Esophagus (tissue), 2 donors: ENCODE measurements at regions not wholly inside any gene's neighbourhood (a gene's known extent, or its start where the extent isn't known, plus 50 kb on each side); places are given as distances from the start of the nearest gene placed in this dataset.

Experiments
- H3K27ac ChIP-seq, 2 donors: one replicate each; pipeline ENCODE4 v1.5.1; 2013; ENCODE audit warnings: low read depth in 2 of 2, mild to moderate bottlenecking in 2 of 2, inconsistent platforms in 1 of 2, low read length in 1 of 2, moderate library complexity in 1 of 2
- H3K27me3 ChIP-seq, 2 donors: one replicate each; pipeline ENCODE4 v1.6.1; 2013; ENCODE audit warnings: low read length in 2 of 2, control low read depth in 1 of 2, mild to moderate bottlenecking in 1 of 2; ENCODE audit not compliant: insufficient read depth in 2 of 2, control insufficient read depth in 1 of 2
- H3K36me3 ChIP-seq, 2 donors: one replicate each; pipeline ENCODE4 v1.6.1; 2013; ENCODE audit warnings: low read length in 1 of 2; ENCODE audit not compliant: control insufficient read depth in 2 of 2, insufficient read depth in 2 of 2
- H3K4me1 ChIP-seq, 2 donors: one replicate each; pipeline ENCODE4 v1.6.1; 2013; ENCODE audit warnings: low read length in 1 of 2; ENCODE audit not compliant: control insufficient read depth in 2 of 2, insufficient read depth in 2 of 2
- H3K4me3 ChIP-seq, 2 donors: one replicate each; pipeline ENCODE4 v1.5.1; 2013; ENCODE audit warnings: low read length in 2 of 2, mild to moderate bottlenecking in 2 of 2, low read depth in 1 of 2, moderate library complexity in 1 of 2
- H3K9me3 ChIP-seq, 2 donors: one replicate each; pipeline ENCODE4 v1.6.1; 2013; ENCODE audit warnings: mild to moderate bottlenecking in 2 of 2, low read depth in 1 of 2, low read length in 1 of 2, moderate library complexity in 1 of 2; ENCODE audit not compliant: control insufficient read depth in 2 of 2, insufficient read depth in 1 of 2
- WGBS, 2 donors: extraction: QIAGEN DNeasy Blood & Tissue Kit; methylation state at CpG; one replicate each; pipeline ENCODE4 v1.1.7; 2013; 5-methylcytosine and 5-hydroxymethylcytosine counted together
- donor health status: healthy with polysubstance abuse.
- donor health status: Bipolar disorder and iron deficiency.

DNA sequence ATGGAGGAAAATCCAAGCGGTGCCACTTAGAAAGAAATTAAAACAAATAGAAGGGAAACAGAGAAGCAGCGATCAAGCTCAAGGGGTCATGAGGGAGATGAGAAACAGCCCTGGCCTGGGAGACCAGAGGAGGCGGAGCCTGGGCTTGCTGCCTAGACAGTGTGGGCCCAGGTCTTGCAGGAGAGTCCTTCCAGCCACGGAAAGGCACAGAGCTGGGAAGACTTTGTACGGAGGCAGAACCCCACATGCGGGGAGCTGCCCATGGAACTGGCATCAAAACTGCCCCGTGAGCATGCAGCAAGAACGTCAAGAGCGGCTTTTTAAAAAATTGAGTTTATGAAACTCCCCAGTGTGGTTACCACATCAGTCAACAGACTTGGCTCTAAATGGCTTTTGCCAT lies 119.4 kb downstream of the IRX1 start:
- no peaks in the 10 kb centered on the region for H3K36me3 ChIP-seq
- H3K4me1 ChIP-seq, result no peaks in the 10 kb centered on the region
- no peaks in the 10 kb centered on the region for H3K9me3 ChIP-seq
- no peak overlapping the region for H3K4me3 ChIP-seq
- H3K27me3 ChIP-seq, result no peaks in the 10 kb centered on the region
- no peak overlapping the region for H3K27ac ChIP-seq
- 65 to 67% methylated on average over 9 of the region's 9 CpGs for WGBS, 2 donors

DNA sequence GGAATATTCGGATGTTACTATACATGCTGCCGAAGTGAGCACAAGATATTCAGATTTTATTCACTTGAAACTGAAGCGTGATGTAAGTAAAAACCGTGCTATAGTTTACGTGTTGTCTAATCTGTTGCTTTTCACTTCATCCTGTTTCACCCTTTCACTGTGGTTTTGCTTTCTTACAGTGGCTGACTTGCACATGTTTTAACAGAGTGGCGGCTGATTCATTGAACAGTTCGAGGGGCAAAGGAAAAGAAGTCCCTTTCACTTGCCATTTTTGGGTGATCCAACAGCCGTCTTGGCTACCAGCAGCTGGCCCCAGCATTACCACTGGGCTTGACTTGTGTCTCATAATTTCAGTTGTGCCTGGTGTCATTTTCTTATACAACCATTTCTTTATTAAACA lies 134.0 kb downstream of the IRX1 start:
- no peak overlapping the region for H3K4me3 ChIP-seq
- H3K9me3 ChIP-seq, result peaks cover 2 to 3% of the 10 kb centered on the region in 2 donors
- WGBS, 2 donors, result 75 to 78% methylated on average over 8 of the region's 8 CpGs
- H3K27me3 ChIP-seq, result peaks cover 0 to 2% of the 10 kb centered on the region in 2 donors
- H3K4me1 ChIP-seq, result no peaks in the 10 kb centered on the region
- H3K36me3 ChIP-seq, result no peaks in the 10 kb centered on the region
- H3K27ac ChIP-seq, result no peak overlapping the region

DNA sequence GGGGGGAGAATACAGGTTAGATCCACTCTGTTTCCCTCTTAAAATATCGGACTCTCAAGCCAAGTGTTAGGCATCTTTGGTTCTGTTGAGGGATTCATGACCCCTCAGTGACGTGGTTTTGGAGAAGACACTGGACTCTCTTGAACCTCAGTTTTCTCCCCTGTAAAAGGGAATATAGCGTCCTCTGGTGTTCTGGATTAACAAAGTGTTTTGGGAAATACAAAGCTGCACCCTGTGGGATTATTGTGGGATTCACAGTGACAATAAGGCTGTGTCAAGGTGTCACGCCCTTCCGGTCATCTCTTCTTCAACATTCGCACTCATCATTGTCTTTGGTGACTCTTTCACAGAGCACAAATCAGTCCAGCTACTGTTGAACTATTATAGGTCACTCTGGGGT lies 139.0 kb downstream of the IRX1 start:
- Histone ChIP-seq H3K9me3 (peaks cover 1 to 3% of the 10 kb centered on the region in 2 donors), H3K27me3 (peaks cover 0 to 2% of the 10 kb centered on the region in 2 donors), H3K4me1 (no peaks in the 10 kb centered on the region), H3K27ac (no peak overlapping the region), H3K4me3 (no peak overlapping the region), H3K36me3 (no peaks in the 10 kb centered on the region)
- 86 to 89% methylated on average over 6 of the region's 6 CpGs for WGBS, 2 donors

DNA sequence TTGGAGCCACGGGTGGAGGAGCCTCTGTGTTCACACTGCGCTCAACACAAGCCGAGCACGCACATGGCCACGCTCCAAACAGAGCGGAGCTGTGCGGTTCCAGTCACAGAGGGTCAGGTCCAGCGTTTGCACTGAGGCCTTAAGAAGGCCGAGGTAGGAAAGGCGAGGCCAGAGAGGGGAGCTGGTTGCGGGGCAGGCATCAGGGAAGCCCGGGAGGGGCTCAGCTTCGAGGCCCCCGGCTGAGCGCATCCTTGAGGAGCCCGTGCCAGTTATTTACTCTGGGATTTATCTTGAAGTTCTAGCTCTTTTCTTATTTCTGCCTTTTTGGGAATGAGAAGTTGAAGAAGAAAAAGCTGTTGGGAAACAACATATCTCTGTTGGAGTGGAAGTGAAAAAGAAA lies 140.8 kb downstream of the IRX1 start:
- no peak overlapping the region for H3K4me3 ChIP-seq
- H3K36me3 ChIP-seq, result no peaks in the 10 kb centered on the region
- peaks cover 0 to 2% of the 10 kb centered on the region in 2 donors for H3K27me3 ChIP-seq
- H3K9me3 ChIP-seq, result peaks cover 0 to 3% of the 10 kb centered on the region in 2 donors
- no peak overlapping the region for H3K27ac ChIP-seq
- peaks cover 0 to 3% of the 10 kb centered on the region in 2 donors for H3K4me1 ChIP-seq
- 65 to 70% methylated on average over 16 of the region's 16 CpGs for WGBS, 2 donors

DNA sequence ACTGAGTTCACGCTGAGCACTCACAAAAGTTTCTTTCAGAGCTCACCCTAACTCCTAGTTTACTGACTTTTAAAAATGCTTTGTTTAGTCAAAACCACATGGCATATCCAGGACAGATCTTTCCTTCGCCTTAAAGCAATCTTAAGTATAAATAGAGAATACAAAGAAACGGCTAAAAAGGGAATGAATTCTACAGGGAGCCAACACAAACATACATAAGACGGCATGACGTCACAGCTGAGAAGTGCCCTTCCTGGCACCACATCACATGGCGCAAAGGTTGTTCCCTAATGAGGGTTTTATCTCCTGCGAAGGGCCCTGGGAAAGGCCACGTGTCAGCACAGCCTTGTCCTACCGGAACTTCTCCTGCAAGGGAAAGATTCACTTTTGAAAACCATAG lies 141.3 kb downstream of the IRX1 start:
- Histone ChIP-seq H3K36me3 (no peaks in the 10 kb centered on the region), H3K4me3 (no peak overlapping the region), H3K27me3 (peaks cover 0 to 2% of the 10 kb centered on the region in 2 donors), H3K4me1 (peaks cover 0 to 3% of the 10 kb centered on the region in 2 donors), H3K27ac (no peak overlapping the region), H3K9me3 (no peaks in the 10 kb centered on the region)
- 55 to 59% methylated on average over 9 of the region's 9 CpGs for WGBS, 2 donors

DNA sequence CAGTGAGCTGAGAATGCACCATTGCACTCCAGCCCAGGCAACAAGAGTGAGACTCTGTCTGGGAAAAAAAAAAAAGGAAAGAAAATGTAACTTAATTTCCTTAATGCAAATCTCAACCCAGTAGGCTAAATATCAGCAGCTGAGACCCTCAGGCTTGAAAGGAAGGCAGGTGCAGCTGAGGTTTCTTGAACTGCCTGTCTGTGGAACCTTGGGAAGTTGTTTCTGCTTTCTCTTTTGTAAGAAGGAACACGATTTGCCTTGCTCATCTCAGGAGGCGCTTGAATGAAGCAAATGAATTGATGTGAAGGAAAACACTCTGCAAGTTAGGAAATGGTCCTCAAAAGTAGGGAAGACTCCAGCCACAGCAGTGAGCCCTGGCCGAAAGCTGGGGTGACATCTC lies 143.3 kb downstream of the IRX1 start:
- Histone ChIP-seq H3K27ac (no peak overlapping the region), H3K4me3 (no peak overlapping the region), H3K4me1 (peaks cover 0 to 3% of the 10 kb centered on the region in 2 donors), H3K27me3 (peaks cover 0 to 2% of the 10 kb centered on the region in 2 donors), H3K36me3 (no peaks in the 10 kb centered on the region), H3K9me3 (no peaks in the 10 kb centered on the region)
- WGBS, 2 donors, result 80 to 85% methylated on average over 3 of the region's 3 CpGs

DNA sequence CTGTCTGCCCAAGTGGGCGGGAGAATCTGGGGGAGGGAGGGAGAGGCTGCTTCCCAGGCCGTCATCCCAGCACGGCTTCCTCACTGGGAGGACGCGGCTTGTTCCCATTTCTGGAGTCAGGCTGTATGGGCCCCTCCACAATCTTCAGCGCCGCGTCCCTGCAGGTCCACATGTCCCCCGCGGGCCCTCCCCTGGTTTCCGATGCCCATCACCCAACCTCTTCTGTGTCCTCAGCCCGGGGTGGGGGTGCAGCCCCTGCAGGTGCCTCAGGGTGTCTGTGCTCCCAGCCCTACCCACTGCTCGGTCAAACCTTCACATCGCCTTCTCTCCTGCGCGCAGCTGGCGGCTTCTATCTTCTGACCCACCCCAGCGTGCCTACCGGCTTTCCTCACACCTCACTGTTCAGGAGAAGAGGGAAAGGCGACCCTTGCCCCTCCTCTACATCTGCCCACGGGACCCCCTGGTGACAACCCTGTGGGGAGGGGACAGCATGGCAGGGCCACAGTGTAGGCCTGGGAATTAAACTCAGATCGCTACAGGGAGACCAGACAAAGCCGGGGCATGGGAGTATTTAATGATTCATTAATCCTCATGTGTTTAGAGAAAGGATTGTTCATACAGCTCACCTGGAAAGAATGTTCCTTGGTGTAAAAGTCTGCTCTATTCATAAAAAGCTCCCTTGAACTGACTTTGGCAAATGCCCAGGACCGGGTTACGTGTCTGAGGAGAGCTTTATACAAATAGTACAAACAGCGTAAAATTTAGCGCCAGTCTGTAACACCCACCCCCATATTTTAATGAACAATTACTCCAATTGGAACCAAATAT lies 145.1 kb downstream of the IRX1 start:
- Histone ChIP-seq H3K4me1 (peaks cover 0 to 3% of the 10 kb centered on the region in 2 donors), H3K4me3 (no peak overlapping the region), H3K27ac (peak overlapping the region in 1 of 2 donors; percentile 43), H3K36me3 (no peaks in the 10 kb centered on the region), H3K27me3 (no peaks in the 10 kb centered on the region), H3K9me3 (no peaks in the 10 kb centered on the region)
- 65 to 73% methylated on average over 27 of the region's 27 CpGs for WGBS, 2 donors

DNA sequence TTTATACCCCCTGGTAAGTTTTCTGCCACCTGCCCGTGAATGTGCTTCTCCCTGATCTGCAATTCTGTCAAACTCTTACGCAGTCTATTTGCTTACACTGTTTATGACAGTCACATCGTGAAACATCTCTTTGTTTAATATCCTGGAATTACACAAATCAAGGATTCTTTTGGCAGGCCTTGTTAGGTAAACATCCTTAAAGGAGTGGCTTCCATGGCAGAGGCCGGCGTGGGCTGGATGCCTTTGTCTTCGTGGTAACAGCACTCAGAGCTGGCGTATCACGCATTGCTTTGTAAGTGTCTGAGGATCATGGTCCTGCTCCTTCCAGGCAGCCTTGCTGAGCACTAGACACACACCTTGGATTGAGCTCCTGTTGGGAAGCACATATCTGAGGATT lies 145.7 kb downstream of the IRX1 start:
- H3K27me3 ChIP-seq, result no peaks in the 10 kb centered on the region
- H3K9me3 ChIP-seq, result no peaks in the 10 kb centered on the region
- H3K4me3 ChIP-seq, result no peak overlapping the region
- H3K36me3 ChIP-seq, result no peaks in the 10 kb centered on the region
- 32 to 55% methylated on average over 8 of the region's 8 CpGs for WGBS, 2 donors
- H3K27ac ChIP-seq, result no peak overlapping the region
- H3K4me1 ChIP-seq, result peaks cover 0 to 3% of the 10 kb centered on the region in 2 donors

DNA sequence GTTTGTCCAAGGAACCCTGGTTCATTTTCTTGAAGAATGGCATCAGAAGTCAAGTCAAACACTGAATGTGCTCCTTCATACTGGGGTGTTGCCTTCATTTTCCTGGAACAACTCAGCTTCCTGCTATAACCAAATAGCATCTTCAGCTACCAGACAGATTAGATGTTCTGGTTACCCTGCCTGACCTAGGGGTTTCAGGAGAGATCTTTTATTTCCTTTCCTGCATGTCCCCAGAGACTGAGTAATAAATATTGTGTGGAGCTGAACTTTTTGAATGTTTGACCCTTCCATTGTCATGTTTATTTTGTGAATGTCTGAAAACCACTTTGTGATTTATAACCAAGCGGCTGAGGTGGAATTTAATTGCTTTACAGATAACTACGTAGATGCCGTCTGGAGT lies 147.1 kb downstream of the IRX1 start:
- Histone ChIP-seq H3K36me3 (no peaks in the 10 kb centered on the region), H3K4me1 (peaks cover 0 to 3% of the 10 kb centered on the region in 2 donors), H3K27me3 (no peaks in the 10 kb centered on the region), H3K27ac (no peak overlapping the region), H3K4me3 (no peak overlapping the region), H3K9me3 (peaks cover 0 to 6% of the 10 kb centered on the region in 2 donors)
- 69 to 70% methylated on average over 3 of the region's 3 CpGs for WGBS, 2 donors

DNA sequence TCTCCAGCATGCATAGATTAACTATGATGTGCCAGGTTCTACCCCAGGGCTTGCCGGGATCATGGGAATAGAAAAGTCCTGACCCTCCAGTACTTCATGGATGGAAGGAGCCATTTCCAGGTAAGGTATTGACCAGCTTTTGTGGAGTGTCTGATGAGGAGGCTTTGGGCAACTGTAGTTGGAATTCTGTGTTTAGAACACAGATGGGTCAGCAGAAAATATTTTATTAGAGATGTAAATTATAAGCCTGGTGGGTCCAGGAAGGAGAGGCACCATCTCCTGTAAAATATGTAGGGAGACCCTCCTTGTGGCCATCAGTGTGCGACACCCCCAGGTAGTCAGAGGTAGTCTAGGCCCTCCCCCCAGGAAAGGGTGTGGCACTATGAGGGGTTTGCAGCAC lies 156.2 kb downstream of the IRX1 start:
- peaks cover 0 to 8% of the 10 kb centered on the region in 2 donors for H3K9me3 ChIP-seq
- H3K36me3 ChIP-seq, result no peaks in the 10 kb centered on the region
- 84 to 95% methylated on average over 2 of the region's 2 CpGs for WGBS, 2 donors
- no peaks in the 10 kb centered on the region for H3K27me3 ChIP-seq
- no peak overlapping the region for H3K27ac ChIP-seq
- no peak overlapping the region for H3K4me3 ChIP-seq
- H3K4me1 ChIP-seq, result no peaks in the 10 kb centered on the region
